Endothelial cell of umbilical vein (primary cell): ENCODE measurements at regions not wholly inside any gene's neighbourhood (a gene's known extent, or its start where the extent isn't known, plus 50 kb on each side); places are given as distances from the start of the nearest gene placed in this dataset.

Source experiments
- BruUV-seq: library from RNA; stranded (reverse); fragments of 400-500 nt; replicated peaks from 2 replicates; lab custom pipeline; 2021; lab: Mats Ljungman, UMichigan
- CTCF ChIA-PET: fragments of 300-600, 350-600 bp; sonication (Branson Sonifier 250); formaldehyde crosslinking; loops from one replicate; lab custom pipeline; 2021; ENCODE audit warnings: antibody characterized with exemption, inconsistent platforms; lab: Charles Lee
- POLR2A ChIA-PET: fragments of 300-600, 350-600 bp; sonication (Branson Sonifier 250); formaldehyde crosslinking; loops from one replicate; lab custom pipeline; 2021; ENCODE audit warnings: antibody characterized with exemption, inconsistent platforms; lab: Charles Lee
- DNase-seq: peaks from one replicate; pipeline ENCODE4 v3.0.0-alpha.2; 2011; ENCODE audit warnings: low read depth, low spot score
- FAIRE-seq: peaks from 2 replicates; lab custom pipeline; 2011; peaks lifted over from hg19 to GRCh38; lab: Jason Lieb, UNC
- H2AFZ ChIP-seq: 2 replicates; pipeline ENCODE4 v1.6.0; 2012; ENCODE audit warnings: low read depth, low read length, control low read depth, inconsistent platforms
- H3K27ac ChIP-seq: 2 replicates; pipeline ENCODE4 v1.5.1; 2011; ENCODE audit warnings: low read depth, mild to moderate bottlenecking, control low read depth, low read length, moderate library complexity; ENCODE audit not compliant: insufficient read depth
- H3K27me3 ChIP-seq, 2 experiments: 2 replicates each; pipeline versions ENCODE4 v1.6.0 to v1.6.1; 2011; ENCODE audit warnings: low read length in 2 of 2, mixed read lengths in 1 of 2; ENCODE audit not compliant: control insufficient read depth in 2 of 2, insufficient read depth in 2 of 2
- H3K36me3 ChIP-seq, 2 experiments: 2 replicates in 1 of 2; 3 replicates in 1 of 2; pipeline ENCODE4 v1.5.1; 2011; ENCODE audit warnings: low read length in 2 of 2, mild to moderate bottlenecking in 1 of 2, moderate library complexity in 1 of 2; ENCODE audit not compliant: control insufficient read depth in 2 of 2, insufficient read depth in 2 of 2; ENCODE audit errors: extremely low read depth in 1 of 2
- H3K4me1 ChIP-seq: 3 replicates; pipeline ENCODE4 v1.5.1; 2011; ENCODE audit warnings: mild to moderate bottlenecking, low read length; ENCODE audit not compliant: control insufficient read depth, insufficient read depth; ENCODE audit errors: extremely low read depth
- H3K4me2 ChIP-seq: 2 replicates; pipeline ENCODE4 v1.6.1; 2011; ENCODE audit warnings: low read length, control low read depth, mixed read lengths; ENCODE audit not compliant: insufficient read depth
- H3K4me3 ChIP-seq, 3 experiments: fragments of 200-600 bp in 1 of 3; sonication (generic), shearing (Covaris generic) in 1 of 3; replicated peaks in 1 of 3; 2 replicates each; pipeline ENCODE4 v1.5.1; 2011 to 2016; ENCODE audit warnings: control low read depth in 3 of 3, low read length in 3 of 3, mild to moderate bottlenecking in 2 of 3, inconsistent platforms in 1 of 3, low read depth in 1 of 3, moderate library complexity in 1 of 3; ENCODE audit not compliant: insufficient read depth in 1 of 3
- H3K79me2 ChIP-seq: 2 replicates; pipeline ENCODE4 v1.6.0; 2012; ENCODE audit warnings: low read length, inconsistent platforms; ENCODE audit not compliant: control insufficient read depth, insufficient read depth
- H3K9ac ChIP-seq: replicated peaks from 2 replicates; pipeline ENCODE3; 2011; ENCODE audit warnings: low read length, control low read depth; ENCODE audit not compliant: insufficient read depth; ENCODE audit errors: extremely low read depth
- H3K9me1 ChIP-seq: replicated peaks from 3 replicates; pipeline ENCODE4 v1.6.0; 2011; ENCODE audit warnings: mild to moderate bottlenecking, low read length; ENCODE audit not compliant: control insufficient read depth, insufficient read depth; ENCODE audit errors: extremely low read depth
- H3K9me3 ChIP-seq: replicated peaks from 2 replicates; pipeline ENCODE4 v1.5.1; 2012; ENCODE audit warnings: low read length, inconsistent platforms; ENCODE audit not compliant: control insufficient read depth, insufficient read depth
- H4K20me1 ChIP-seq: replicated peaks from 2 replicates; pipeline ENCODE3; 2011; ENCODE audit warnings: mild to moderate bottlenecking, low read length; ENCODE audit not compliant: control insufficient read depth, insufficient read depth; ENCODE audit errors: extremely low read depth
- EZH2 ChIP-seq: IDR thresholded peaks from 2 replicates; pipeline ENCODE4 v1.6.1; 2012; ENCODE audit warnings: borderline replicate concordance, low read depth, mild to moderate bottlenecking, moderate library complexity, low read length, inconsistent platforms; ENCODE audit not compliant: severe bottlenecking
- FOS ChIP-seq: IDR thresholded peaks from 2 replicates; pipeline ENCODE4 v1.6.1; 2011; ENCODE audit warnings: mild to moderate bottlenecking, low read length, moderate library complexity, borderline replicate concordance; ENCODE audit not compliant: insufficient read depth
- GATA2 ChIP-seq: IDR thresholded peaks from 2 replicates; pipeline ENCODE4 v1.7.0; 2011; ENCODE audit warnings: low read depth, mild to moderate bottlenecking, moderate library complexity, mixed read lengths, low read length; ENCODE audit not compliant: insufficient read length, insufficient read depth
- JUN ChIP-seq: IDR thresholded peaks from 2 replicates; pipeline ENCODE4 v1.6.1; 2011; ENCODE audit warnings: borderline replicate concordance, low read depth; ENCODE audit not compliant: insufficient read length, insufficient read depth
- MAX ChIP-seq: IDR thresholded peaks from 2 replicates; pipeline ENCODE4 v1.6.1; 2011; ENCODE audit not compliant: insufficient read depth, insufficient read length
- MYC ChIP-seq: IDR thresholded peaks from one replicate; pipeline ENCODE4 v1.6.1; 2011; ENCODE audit warnings: mild to moderate bottlenecking, low read depth, low read length
- POLR2A ChIP-seq: IDR thresholded peaks from 2 replicates; pipeline ENCODE4 v1.6.1; 2012; ENCODE audit warnings: low read depth, mild to moderate bottlenecking, control low read depth, low read length
- POLR2AphosphoS5 ChIP-seq: IDR thresholded peaks from 2 replicates; pipeline ENCODE4 v1.6.1; 2012; ENCODE audit warnings: low read depth, mild to moderate bottlenecking, control low read depth, low read length, moderate library complexity; ENCODE audit not compliant: insufficient read depth
- dilution Hi-C: fragments of 300-500 bp; cut with MboI; formaldehyde crosslinking; loops from one replicate; pipeline ENCODE4 v1.15.0; 2019; ENCODE audit warnings: low sequenced_read_pairs; ENCODE audit not compliant: extremely low pct_ligation_motif_present
- intact Hi-C: fragments of 100-400 bp; cut with micrococcal nuclease; formaldehyde crosslinking; loops from one replicate; pipeline ENCODE4 v1.10.0; 2022
- TF ChIP-seq, protein P1 (sequence below), 2 donors: IDR thresholded peaks; 1 replicate in 1 of 2; 2 replicates in 1 of 2; pipeline ENCODE4 v1.5.1; 2011; ENCODE audit warnings: low read length in 2 of 2, mild to moderate bottlenecking in 2 of 2, moderate library complexity in 2 of 2, control low read depth in 1 of 2, inconsistent platforms in 1 of 2, low read depth in 1 of 2; ENCODE audit not compliant: insufficient read depth in 1 of 2; ENCODE audit errors: extremely low read depth in 1 of 2

- H3K27me3 ChIP-seq, result no peaks in the 10 kb centered on the region
- no peaks in the 10 kb centered on the region for H3K79me2 ChIP-seq
- H4K20me1 ChIP-seq, result no peaks in the 10 kb centered on the region
- H3K9me1 ChIP-seq, result no peaks in the 10 kb centered on the region
- no peak overlapping the region for H2AFZ ChIP-seq
- H3K36me3 ChIP-seq, result no peaks in the 10 kb centered on the region
- no peaks in the 10 kb centered on the region for H3K4me1 ChIP-seq
- H3K9ac ChIP-seq, result no peak overlapping the region
- no peak overlapping the region for H3K27ac ChIP-seq
- TF ChIP-seq POLR2AphosphoS5, result no peak
- TF ChIP-seq JUN, result no peak
- no peak for TF ChIP-seq GATA2
- TF ChIP-seq, protein P1, sequence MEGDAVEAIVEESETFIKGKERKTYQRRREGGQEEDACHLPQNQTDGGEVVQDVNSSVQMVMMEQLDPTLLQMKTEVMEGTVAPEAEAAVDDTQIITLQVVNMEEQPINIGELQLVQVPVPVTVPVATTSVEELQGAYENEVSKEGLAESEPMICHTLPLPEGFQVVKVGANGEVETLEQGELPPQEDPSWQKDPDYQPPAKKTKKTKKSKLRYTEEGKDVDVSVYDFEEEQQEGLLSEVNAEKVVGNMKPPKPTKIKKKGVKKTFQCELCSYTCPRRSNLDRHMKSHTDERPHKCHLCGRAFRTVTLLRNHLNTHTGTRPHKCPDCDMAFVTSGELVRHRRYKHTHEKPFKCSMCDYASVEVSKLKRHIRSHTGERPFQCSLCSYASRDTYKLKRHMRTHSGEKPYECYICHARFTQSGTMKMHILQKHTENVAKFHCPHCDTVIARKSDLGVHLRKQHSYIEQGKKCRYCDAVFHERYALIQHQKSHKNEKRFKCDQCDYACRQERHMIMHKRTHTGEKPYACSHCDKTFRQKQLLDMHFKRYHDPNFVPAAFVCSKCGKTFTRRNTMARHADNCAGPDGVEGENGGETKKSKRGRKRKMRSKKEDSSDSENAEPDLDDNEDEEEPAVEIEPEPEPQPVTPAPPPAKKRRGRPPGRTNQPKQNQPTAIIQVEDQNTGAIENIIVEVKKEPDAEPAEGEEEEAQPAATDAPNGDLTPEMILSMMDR (IDR thresholded peaks at IDR 0.05; ENCODE audit: extremely low read depth in 1 of 2, insufficient read depth in 1 of 2, low read depth in 1 of 2, low read length in 2 of 2), result no peak
- TF ChIP-seq MAX, result no peak
- TF ChIP-seq POLR2A, result no peak
- TF ChIP-seq MYC, result no peak
- dilution Hi-C loops (no loop called here), intact Hi-C loops (no loop called here)
- ChIA-PET POLR2A (no interaction called here), CTCF (no interaction called here)
- FAIRE-seq (no peak), DNase-seq (no peak)
- H3K4me3 ChIP-seq, result no peak overlapping the region
- H3K4me2 ChIP-seq, result no peak overlapping the region
- H3K9me3 ChIP-seq, result no peaks in the 10 kb centered on the region
- no TSS peak for BruUV-seq
These were observed 1234.2 kb downstream of the FAM133A start for GRCh38 chrX:94908171-94908570.

GRCh38 chrX:94908648-94909047 lies 1234.6 kb downstream of the FAM133A start:
- no peak overlapping the region for H3K27ac ChIP-seq
- no peak for TF ChIP-seq MYC
- TF ChIP-seq, protein P1 (IDR thresholded peaks at IDR 0.05; ENCODE audit: extremely low read depth in 1 of 2, insufficient read depth in 1 of 2, low read depth in 1 of 2, low read length in 2 of 2), result no peak
- TF ChIP-seq POLR2AphosphoS5, result no peak
- no peak for TF ChIP-seq GATA2
- no peak for TF ChIP-seq MAX
- TF ChIP-seq EZH2, result no peak
- TF ChIP-seq FOS, result no peak
- TF ChIP-seq JUN, result no peak
- TF ChIP-seq POLR2A, result no peak
- H3K9ac ChIP-seq, result no peak overlapping the region
- ChIA-PET CTCF (no interaction called here), POLR2A (no interaction called here)
- FAIRE-seq (no peak), DNase-seq (no peak)
- H3K27me3 ChIP-seq, result no peaks in the 10 kb centered on the region
- H3K9me1 ChIP-seq, result no peaks in the 10 kb centered on the region
- no peak overlapping the region for H2AFZ ChIP-seq
- no peak overlapping the region for H3K4me3 ChIP-seq
- no peaks in the 10 kb centered on the region for H3K4me1 ChIP-seq
- H4K20me1 ChIP-seq, result no peaks in the 10 kb centered on the region
- no peak overlapping the region for H3K4me2 ChIP-seq
- BruUV-seq, result no TSS peak
- H3K36me3 ChIP-seq, result no peaks in the 10 kb centered on the region
- H3K79me2 ChIP-seq, result no peaks in the 10 kb centered on the region
- intact Hi-C loops (no loop called here), dilution Hi-C loops (no loop called here)
- no peaks in the 10 kb centered on the region for H3K9me3 ChIP-seq
